RKO (cell line): ENCODE measurements at regions not wholly inside any gene's neighbourhood (a gene's known extent, or its start where the extent isn't known, plus 50 kb on each side); places are given as distances from the start of the nearest gene placed in this dataset.
A peak's percentile ranks its signal among the peaks of the same experiment; 100 is the strongest.

Experiments
- DNase-seq: peaks from one replicate; pipeline ENCODE4 v3.0.0-alpha.2; 2016; ENCODE audit warnings: low spot score

DNA sequence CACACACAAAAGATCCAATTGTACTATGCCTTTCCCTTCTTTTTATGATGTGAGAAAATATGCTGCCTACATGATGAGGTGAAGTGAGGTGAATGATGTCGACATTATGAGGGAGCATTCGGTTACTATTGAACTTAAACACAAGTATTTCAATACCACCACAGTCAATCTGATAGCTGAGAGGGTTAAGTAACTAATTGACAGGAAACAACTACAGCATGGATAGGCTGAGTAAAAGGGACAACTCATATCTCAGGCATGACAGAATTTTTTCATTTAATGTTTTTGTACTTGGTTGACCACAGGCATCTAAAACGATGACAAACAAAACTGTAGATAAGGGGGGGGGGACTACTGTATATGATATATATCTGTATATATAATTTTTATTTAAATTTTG is 488.9 kb downstream of the SH2D4B start:
- DNase-seq, result peak; percentile 21

DNA sequence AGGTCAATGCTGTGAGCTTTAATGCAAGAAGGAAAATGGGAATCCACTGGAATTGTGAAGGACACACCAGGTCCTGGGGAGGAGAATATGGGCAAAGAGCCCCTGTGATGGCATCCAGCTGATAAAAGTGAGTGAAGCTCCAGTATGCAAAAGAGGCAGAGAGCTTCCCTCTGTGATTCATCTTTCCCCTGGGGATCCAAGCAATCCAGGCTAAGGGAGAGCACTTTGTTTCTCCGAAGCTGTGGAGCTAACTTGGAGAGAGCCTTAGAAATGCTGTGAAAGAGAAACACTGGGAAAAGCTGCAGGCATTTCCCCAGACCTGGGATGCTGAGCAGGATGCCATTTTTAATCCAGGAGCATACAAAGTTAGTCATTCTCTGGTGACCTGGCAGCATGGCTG is 489.5 kb downstream of the SH2D4B start:
- DNase-seq, result no peak

DNA sequence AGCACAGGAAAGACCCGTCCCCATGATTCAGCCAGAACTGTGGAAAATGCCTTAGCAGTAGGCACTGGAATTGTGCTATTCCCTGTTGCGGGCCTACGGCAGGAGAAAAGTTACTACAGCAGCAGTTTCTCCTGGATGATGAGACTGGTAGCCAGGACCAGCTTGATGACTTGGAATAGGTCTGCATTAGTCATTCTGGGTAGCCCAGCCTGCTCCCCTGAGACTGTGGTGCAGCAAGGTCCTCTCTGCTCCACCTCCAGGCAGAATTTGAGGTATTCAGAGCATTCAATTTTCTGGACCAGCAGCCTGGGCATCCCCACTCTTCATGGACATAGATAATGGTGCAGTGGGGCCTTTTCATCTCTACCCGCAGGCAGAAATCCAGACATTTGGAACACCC is 490.0 kb downstream of the SH2D4B start:
- no peak for DNase-seq

DNA sequence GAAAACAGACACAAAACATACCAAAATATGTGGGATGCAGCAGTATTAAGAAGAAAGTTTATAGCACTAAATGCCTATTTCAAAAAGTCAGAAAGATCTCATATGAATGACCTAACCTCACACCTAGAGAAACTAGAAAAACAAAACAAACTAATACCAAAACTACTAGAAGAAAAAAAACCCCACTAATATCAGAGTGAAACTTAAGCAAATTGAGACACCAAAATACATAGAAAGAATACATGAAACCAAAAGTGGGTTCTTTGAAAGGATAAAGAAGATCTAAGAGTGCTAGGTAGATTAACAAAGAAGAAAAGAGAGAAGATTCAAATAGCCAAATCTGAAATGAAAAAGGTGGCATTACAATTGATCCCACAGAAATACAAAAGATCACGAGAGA is 494.1 kb downstream of the SH2D4B start:
- no peak for DNase-seq

DNA sequence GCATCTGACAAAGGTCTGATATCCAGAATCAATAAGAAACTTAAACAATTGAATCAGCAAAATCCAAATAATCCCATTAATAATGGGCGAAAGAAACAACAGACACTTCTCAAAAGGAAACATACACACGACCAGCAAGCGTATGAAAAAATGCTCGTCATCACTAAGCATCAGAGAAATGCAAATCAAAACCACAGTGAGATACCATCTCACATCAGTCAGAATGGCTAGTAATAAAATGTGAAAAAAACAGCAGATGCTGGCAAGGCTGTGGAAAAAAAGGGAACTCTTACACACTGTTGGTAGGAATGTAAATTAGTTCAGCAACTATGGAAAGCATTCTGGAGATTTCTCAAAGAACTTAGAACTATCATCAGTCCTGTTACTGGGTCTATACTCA is 496.7 kb downstream of the SH2D4B start:
- no peak for DNase-seq

DNA sequence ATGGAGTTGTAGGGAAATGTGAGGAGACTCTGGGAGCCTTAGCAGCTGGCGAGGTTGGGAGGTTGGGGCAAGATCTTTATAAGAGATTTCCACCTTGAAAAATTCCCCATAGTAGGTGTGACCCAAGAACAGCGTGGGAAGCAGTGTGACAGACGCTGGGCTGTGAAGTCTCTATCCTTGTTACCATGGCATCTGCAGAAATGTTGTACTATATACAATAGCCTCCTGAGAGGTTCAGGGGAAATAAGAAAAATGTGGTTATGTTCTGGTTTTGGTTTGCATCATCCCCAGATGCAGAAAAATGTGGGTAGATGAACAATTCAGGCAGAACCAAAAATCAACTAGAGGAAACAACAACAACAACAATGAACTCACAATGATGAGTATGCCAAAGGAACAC is 498.6 kb downstream of the SH2D4B start:
- DNase-seq, result no peak

DNA sequence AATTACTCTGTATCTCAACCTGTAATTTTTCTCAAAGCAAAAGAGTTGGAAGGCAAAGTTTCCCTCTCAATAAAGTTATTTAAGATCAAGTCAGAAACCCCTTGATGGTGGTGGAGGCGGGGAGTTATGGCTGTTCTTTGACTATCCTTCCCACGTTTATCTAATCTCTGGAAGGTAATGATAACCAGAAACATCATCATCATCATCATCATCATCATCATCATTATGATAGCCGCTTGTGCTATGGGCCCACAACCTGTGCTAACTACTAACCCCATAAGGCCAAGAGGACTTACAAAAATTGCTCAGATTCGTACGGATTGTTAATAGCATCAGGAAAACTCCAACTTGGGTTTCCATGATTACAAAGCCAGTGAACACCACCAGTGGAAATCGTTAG is 502.3 kb downstream of the SH2D4B start:
- no peak for DNase-seq

DNA sequence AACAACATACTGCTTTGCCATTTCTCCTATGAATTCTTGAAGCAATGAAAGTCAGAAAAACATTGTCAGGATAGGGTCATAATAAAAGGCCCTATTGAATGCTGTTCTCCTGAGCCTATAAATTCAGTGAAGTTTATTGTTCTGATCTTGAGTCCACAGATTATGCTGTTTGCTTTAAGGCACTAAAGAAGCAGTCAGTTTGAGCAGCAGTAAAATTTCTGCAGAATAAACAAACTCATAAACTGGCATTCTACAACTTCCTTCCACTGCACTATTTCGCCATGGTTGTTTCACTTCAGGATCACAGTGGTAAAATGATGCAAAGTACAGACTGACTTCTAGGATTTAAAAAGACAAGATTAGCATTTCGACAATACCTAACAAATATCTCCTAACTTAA is 503.2 kb downstream of the SH2D4B start:
- DNase-seq, result no peak

DNA sequence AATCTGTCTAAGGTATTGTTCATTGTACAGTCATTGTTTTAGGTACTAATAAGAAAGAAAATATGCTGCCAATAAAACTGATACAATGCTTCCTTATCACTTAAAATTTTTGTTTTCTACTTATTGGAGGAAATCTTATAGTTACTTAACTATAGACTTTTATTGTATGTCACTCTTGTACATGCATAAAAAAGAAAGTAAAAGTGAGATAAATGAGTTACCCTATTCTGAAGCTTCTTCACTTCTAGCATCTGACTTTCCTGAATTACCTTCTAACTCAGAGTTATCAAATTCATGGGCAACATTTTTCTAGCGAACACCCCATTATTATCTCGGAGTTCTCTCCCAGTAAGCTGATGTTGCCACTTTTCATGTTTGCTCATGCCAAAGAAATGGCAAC is 504.9 kb downstream of the SH2D4B start:
- no peak for DNase-seq

DNA sequence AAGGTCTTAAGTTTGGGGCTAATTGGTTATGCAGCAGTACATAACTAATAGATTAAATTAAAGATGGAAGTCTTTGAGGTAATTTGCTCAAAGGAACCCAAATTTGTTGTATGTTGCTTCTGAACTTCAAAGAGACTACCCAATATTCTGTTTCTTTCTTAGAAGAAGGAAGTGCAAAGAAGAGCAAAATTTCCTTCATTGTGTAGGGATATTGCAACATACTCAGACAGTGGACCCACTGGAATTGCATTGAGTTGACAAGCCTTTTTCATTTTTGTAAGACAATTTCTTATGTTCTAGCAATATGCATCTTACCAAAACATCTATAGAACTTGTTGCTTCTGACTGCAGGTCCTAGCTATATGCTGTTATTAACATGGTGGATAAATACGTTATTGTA is 527.8 kb downstream of the SH2D4B start:
- DNase-seq, result no peak

DNA sequence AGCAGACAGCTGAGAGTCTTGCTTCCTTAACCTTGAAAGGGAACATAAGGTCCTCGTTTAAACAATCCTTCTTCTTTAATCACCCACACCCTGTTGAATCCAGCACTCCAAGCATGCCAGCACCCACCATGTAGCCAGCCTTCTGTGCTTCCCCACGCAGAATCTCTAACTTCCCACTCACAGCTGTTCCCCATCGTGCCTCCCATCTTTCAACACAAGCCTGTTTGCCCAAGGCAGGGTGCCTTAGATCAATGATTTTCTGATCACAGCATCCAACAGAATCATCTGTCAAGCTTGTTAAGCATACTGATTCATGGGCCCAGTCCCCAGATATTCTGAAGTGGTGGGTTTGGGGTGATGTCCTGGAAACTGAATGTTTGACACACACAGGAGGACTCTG is 530.8 kb downstream of the SH2D4B start:
- DNase-seq, result no peak

DNA sequence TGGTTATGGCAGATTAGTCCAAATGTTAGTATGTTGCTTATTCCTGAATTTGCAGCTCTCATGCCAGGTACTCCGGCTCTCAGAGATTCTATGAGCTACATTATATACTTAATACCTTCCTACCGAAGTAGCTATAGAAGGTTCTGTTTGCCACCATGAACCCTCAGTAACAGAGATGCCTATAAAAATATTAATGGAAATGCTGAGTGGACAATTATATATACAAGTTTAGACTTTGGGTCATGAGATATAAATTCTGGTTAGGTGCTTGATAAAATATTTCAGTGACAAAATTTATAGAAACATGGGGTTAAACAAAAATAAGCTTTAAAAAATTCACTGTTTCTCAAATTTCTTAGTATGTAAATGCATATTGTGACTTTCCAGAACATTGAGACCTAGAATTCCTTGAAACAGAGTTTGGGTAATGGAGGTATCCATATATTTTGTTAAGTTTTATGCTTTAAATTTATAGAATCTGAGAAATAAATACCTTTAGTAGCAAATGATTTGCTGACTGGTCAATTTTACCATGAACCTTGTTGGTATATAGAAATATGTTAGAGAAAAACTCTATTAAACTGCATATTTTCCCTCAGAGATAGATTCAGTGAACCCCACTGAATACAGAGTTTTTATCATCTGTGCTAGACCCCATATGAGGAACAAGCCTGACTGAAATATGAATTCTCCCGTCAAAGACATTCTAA is 533.5 kb downstream of the SH2D4B start:
- no peak for DNase-seq

DNA sequence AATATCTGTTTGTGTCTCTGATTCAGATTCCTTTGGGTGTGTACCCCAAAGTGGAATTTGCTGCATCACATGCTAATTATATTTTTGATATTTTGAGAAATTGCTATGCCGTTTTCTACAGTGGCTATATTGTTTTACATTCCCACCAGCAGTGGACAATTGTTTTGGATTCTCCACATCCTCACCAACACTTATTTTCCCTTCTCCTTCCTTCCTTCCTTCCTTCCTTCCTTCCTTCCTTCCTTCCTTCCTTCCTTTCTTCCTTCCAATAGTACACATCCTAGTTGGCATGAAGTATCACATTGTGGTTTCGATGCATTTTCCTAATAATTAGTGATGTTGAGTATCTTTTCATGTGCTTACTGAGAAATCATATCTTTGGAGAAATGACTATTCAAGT is 535.5 kb downstream of the SH2D4B start:
- no peak for DNase-seq

DNA sequence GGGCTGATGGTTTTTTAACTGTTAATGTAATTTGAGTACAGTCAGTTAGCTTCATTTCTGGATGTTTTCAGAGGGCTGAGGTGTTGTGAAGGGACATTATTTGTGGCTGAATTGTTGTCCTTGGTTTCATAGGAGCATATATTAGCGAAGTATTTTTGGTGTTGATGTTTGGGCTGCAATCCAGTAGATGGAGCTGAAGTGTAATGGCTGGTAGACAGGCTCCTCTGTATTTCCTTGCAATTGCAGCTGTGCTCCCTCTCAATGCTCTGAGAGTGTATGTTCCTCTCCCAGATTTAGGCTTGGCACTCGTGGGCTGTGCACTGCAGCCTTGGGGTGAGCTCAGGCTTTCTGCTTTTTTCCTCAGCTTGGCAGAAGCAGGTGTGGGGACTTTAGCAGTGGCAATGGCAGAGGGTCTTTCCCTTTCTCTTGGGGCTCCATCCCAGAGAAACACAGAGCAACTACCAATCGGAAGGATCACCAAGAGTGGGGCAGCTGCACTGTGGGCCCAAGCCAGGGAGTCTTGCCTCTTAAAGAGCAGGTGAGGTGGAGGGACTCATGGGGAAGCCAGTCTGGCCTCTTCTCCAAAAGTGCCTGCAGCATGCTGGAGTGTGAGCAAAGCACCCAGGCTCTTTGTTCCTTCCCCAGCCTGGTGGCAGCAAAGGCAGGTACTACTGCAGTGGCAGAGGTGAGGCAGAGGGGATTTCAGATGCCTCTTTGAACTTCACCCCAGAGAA is 544.4 kb downstream of the SH2D4B start:
- DNase-seq, result peak; percentile 21

DNA sequence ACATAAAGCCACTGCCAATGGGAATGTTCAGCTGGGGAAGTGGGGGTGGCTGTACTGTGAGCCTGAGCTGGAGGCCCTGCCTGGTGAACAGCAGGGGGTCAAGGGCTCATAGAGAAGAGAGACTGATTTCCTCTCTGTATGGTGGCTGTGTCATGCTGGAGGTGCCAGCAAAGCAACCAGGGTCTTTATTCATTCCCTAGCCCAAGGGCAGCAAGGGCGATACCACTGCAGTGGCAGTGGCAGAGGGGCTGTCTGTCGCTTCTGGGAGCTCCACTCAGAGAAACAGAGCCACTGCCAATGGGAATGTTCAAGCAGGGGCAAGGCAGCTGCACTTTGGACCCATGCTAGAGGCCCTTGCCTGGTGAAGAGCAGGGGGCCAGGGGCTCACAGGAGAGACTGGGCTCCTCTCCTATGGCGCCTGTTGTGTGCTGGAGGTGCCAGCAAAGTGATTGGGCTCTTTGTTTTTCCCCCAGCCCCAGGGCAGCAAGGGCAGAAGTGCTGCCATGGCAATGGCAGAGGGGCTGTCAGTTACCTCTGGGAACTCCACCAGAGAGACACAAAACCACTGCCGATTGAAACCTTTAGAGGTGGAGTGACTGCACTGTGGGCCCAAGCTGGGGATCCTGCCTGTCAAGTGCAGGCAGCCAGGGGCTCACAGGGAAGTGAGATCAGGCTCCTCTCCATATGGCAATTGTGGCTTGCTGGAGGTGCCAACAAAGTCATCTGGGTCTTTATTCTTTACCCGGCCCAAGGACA is 545.1 kb downstream of the SH2D4B start:
- DNase-seq, result no peak

DNA sequence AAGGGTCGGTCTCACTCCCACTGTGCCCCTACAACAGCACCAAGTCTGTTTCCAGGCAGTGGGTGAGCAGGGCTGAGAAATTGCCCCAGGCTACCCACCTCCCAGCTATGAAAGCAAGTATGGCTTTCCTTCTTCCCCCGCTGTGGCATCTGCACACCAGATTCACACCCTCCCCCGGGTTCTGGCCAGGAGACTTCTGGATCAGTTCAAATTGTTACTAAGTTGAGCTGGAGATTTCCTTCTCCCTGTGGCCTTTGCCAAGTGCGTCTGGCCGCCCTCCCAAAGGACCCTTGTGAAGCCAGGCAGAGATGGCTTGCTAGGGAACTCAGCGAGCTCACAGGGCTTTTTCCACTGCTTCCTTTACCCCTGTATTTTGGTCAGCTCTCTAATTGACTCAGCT is 555.4 kb downstream of the SH2D4B start:
- DNase-seq, result no peak

DNA sequence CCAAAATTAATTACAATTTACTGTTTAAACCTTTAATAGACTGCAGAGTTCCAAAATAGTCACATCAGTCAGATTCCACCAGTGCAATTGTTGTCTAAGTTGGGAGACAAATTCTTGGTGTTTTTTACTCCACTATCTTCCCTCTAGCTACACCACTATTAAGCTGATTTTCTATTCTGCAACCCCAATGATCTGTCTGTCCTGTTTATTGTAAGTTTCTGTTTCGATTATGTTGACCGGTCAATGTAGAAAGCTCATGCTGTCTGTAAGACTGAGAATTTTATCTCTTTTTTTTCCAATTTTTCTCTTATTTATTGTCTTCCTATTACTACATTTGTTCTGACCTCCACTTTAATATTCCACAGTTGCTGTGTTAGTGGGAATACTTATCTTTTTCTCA is 557.5 kb downstream of the SH2D4B start:
- DNase-seq, result no peak

DNA sequence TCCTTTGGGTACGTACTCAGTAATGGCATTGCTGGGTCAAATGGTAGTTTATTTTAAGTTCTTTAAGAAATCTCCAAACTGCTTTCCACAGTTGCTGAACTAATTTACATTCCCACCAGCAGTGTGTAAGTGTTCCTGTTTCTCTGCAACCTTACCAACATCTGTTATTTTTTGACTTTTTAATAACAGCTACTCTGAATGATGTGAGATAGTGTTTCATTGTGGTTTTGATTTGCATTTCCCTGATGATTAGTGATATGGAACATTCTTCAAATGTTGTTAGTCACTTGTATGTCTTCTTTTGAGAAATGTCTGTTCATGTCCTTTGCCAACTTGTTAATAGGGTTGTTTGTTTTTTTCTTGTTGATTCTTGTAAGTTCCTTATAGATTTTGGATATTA is 558.9 kb downstream of the SH2D4B start:
- DNase-seq, result no peak

DNA sequence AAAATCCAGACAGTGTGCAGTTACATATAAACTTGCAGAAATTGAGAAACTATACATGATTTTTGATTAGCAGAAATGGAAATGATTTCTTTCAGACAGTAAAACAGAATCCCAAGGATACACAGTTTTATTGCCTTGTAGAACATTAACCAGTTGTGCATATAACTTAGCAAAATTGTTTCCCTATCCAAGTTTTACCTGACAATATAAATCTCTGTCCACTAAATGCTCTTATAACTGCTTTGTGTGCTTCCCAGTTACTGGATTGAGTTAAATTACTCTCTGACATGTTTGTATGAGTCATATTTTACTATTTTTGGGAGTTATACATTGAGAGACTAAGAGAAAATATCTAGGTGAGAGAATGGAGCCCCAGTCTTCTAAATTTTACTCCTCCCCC is 563.4 kb downstream of the SH2D4B start:
- DNase-seq, result no peak

DNA sequence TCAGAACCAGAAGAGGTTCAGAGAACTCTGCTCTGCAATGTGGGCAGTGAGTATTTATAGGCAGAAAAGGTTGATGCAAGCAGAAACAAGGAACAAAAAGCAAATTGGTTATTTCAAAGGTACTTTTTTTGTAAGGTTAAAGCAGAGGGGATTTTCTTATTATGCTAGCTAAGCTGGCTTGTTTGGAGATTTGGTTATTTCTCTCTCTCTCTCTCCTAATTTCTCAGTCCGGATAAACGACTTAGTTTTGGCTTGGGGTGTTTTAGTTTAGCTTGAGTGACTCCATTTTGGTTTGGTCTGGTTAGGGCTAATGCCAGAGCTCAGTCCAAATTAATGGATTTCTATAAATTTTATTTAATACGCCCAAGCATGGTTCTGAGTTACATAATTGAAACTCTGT is 566.8 kb downstream of the SH2D4B start:
- no peak for DNase-seq

DNA sequence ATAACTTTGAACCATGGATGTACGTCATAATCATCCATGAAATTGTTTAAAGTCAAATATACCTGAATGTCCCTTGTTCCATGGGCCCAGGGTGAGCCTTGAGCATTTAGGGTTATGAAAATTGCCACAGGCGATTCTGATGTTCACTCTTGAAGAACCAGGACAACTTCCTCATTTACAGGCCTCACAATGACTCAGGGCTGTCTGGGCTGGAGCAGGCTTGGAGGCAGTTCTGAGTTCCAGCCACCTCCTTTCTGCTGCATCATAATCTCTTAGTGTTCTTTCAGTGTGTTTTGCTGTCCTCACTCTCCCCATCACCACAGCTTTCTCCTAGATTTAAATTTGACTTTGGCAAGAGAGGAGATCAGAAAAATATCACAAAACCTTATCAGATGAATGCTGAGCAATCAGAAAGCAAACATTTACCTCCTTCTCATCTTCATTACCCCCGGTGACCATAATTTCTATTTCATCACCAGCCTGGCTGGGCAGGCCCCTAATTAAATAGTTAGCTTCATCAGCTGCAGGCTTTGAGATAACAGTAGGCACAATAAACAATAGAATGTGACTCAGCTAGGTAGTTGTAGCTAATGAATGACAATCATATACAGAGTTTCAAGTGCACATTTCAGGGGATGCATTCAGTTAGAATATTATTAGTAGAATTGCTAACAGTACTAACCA is 571.0 kb downstream of the SH2D4B start:
- DNase-seq, result no peak

DNA sequence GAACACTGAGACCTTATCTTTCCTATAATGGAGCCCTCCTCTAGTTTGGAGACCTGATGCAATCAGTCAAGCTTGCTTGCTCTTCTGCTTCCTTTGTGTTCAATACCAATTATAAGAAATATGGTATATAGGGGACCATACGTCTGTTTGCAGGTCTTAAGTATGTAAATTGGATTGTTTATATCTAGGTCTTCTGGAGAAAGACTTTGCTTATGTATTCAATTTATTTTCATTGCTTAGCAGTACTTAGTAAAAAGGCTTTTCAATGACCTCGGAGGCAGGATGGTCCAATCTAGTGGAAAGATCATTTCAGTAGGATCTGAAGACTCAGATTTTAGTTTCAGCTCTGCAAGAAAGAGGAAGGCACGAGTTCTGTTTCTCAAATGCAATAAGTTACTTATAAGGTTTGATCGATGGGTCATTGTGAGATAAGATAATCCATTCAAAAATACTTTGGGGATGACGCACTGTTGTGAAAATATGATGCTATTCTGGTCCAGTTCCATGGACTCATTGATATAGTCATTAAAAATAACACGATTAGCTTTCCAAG is 571.6 kb downstream of the SH2D4B start:
- no peak for DNase-seq
